ENCODE measurements at regions not wholly inside any gene's neighbourhood (a gene's known extent, or its start where the extent isn't known, plus 50 kb on each side); places are given as distances from the start of the nearest gene placed in this dataset.

GRCh38 chr7:125654076-125654475, 724.5 kb upstream of the POT1 start:
- no peak for DNase-seq

DNA sequence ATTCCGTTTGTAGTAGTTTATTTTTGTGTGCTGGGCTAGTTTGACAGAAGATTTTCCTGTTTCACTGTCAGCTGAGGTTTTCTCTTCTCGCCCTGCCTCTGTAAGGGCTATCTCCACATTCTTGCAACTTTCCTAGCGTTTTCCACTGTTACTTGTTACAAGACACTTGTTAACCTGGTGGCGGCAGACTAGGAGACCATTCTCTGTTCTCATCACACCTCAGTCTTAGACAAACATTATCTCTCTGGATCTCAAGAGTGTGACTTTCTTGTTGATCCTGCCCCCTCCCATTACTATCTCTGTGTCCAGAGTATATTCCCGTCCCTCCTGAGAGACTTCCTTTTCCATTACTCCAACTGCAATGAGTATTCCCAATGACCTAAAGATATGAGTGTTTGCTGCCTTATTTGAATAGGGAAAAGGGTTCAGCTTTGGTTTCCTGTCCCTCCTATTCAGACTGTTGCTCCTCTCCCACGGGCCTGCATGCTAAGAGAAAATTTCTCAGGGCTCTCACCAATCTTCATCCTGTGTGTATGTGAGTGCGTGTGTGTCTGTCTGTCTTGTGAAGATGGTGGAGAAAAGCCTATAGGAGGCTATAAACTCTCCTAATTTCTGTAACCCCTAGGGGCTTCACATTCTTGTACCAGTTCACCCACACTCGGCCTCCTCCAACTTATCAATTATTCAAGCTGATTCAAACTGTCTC, 722.4 kb upstream of the POT1 start:
- DNase-seq: no peak

GRCh38 chr7:125648543-125648942, 718.9 kb upstream of the POT1 start:
- DNase-seq: no peak

DNA sequence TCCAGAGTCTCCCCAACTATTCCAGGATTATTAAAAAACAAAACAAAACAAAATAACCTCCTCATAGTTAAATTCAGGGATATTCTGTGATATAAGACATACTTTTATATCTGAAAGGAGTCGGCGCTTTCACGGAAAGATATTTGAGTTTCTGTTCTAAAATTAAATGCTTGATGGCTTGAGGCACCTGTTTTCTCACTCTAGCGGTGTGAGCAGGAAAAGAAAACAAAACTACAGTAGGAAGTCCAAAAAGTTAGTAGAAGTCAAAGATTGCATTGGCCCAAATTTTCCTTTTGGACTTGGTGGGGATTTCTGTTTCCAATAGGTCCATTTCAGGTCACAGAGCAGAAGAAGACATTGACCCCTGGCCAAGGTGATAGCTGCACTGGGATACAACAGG, 716.1 kb upstream of the POT1 start:
- DNase-seq: no peak

DNA sequence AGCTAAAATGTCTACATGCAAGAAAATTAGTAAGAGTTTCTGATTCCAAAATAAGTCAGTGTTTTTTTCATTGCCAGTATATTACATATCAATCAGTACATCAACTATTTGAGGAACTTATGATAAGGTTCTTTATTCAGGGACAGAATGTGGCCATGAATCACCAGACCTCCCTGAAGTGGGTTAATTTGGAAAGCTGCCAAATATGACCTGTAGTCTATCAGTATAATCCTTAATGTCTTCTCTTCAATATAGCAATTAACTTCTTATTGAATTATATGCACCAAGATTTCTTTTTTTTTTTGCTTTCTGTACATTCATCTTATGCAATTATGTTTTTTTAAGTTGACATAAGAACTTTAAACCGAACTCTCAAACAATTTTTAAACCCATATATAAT, 714.5 kb upstream of the POT1 start:
- no peak for DNase-seq

DNA sequence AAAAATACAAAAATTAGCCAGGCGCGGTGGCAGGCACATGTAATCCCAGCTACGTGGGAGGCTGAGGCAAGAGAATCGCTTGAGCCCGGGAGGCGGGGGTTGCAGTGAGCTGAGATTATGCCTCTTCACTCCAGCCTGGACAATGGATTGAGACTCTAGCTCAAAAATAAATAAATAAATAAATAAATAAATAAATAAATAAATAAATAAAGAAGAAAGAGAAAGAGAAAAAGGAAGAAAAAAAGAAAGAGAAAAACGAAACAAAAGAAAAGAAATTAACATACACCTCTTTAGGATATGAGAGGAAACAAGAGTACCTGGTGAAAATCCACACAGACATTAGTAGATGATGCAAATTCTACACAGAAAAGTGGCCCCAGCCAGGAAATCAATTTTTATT, 713.7 kb upstream of the POT1 start:
- DNase-seq: no peak

DNA sequence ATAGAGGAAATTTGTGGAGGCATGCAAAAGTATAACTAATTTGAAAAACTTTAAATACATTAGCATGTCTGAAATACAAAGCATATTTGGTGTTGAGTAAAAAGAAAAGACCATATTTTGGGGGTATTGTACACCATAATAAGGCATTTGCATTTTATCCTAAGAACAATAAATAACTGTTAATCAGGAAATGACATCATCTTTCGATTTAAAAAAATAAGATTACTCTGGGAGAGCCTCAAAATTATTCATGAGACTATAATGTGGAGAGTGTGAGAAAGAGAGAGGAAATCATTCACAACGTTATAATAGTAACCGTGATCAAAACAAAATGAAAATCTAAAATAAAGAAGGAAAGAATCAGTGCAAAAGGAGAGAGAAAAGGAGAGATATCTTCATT, 712.3 kb upstream of the POT1 start:
- DNase-seq: no peak

DNA sequence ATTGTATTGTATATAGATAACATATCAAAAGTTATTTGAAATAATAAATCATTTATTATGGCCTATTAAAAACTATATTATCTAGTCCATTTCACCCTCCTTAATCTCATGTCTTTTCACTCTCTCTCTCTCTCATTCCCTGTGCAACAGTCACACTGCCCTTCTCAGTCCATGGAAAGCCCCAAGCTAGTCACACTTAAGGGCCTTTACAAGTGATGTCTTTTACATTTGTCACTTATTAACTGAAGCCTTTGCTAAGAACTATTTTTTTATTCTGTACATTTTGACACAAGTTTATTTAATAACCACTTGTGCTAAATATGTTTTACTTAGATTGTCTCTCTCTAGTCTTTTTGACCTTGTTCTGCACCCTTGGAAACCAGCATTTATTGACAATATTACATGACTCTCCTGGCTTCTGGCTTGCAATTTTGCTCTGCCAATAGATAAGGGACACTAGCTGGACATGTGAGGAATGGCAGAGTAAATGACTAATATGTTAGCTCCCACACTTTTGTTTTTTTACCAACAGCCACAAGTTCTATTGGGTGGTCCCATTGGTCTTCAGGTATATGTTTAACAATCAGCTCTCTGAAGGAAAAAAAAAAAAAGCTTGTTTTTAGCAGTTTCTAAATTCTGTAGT, 706.8 kb upstream of the POT1 start:
- DNase-seq: no peak

- no peak for DNase-seq
These were observed 688.9 kb upstream of the POT1 start for GRCh38 chr7:125618516-125618915.

DNA sequence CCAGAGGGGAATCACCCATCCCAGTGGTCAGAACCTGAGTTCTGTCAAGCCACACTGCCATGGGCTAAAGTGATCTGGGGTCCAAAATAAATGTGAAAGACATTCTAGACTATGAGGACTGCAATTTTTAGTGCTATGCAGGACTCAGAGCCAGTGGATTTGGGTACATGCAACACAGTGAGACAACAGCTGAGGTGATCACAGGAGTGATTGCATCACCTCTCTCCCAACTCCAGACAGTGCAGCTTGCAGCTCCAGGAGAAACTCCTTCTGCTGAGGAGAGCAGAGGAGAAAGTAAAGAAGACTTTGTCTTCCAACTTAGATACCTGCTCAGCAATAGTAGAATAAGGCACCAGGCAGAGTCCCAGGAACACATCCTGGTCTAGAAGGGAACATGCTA, 682.0 kb upstream of the POT1 start:
- DNase-seq: no peak

DNA sequence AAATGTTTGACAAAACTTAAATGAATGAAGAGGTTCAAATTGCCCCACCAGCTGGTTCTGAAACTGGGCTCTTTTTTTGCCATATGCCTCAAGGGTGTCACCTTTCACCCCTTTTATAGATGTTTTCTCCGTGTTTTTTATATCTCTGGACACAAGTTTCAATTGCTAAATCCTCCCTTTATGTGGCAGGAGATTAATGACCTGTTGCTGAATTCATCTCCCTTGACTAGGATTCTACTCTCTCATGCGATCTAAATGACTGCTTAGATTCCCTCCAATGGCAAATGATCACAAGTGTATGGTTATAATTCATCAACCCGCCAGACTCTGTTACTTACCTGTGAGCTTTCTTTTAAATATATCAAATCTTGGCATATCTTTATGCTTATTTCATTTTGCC, 677.0 kb upstream of the POT1 start:
- no peak for DNase-seq

GRCh38 chr7:125605241-125605640, 675.6 kb upstream of the POT1 start:
- no peak for DNase-seq

DNA sequence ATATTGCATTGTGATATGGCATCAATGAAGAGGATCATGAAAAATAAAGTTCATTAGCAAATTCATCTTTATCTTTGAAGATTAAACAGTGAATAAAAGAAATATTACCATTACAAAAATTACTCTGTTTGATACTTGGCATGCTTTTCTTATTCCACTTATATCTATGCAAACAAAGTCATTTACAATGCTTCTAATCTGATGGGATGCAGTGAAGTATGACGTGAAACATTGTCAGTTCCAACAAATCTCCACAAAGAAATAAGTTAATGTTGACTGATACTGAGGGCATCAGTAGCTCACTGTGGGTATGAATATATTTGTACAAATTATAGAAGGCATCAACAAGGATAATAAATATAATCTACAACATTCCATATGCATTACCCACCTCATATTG, 672.8 kb upstream of the POT1 start:
- no peak for DNase-seq

- DNase-seq: no peak
These were observed 669.8 kb upstream of the POT1 start for GRCh38 chr7:125599387-125599786.

- DNase-seq: no peak
These were observed 662.7 kb upstream of the POT1 start for GRCh38 chr7:125592331-125592730.

GRCh38 chr7:125573126-125573525, 643.5 kb upstream of the POT1 start:
- no peak for DNase-seq

DNA sequence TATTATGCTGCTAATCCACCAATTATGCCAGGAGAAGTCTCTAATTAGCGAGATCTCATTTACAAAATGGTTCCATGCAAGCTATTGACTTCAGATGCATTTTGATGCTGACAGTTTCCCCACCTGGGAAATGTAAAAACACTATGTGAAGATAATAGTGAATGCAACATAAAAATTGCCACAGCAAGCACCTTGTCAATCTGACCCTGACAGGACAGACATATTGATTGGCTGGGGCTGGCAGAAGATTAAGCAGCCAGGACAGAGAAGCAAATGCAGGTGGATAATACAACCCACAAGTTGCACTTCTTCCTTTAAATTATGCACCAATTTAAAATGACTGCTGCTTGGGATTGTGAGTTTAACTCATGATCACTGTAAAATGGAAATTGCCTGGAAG, 642.8 kb upstream of the POT1 start:
- no peak for DNase-seq

- DNase-seq: no peak
These were observed 639.2 kb upstream of the POT1 start for GRCh38 chr7:125568799-125569198.

GRCh38 chr7:125567686-125568085, 638.1 kb upstream of the POT1 start:
- DNase-seq: no peak

DNA sequence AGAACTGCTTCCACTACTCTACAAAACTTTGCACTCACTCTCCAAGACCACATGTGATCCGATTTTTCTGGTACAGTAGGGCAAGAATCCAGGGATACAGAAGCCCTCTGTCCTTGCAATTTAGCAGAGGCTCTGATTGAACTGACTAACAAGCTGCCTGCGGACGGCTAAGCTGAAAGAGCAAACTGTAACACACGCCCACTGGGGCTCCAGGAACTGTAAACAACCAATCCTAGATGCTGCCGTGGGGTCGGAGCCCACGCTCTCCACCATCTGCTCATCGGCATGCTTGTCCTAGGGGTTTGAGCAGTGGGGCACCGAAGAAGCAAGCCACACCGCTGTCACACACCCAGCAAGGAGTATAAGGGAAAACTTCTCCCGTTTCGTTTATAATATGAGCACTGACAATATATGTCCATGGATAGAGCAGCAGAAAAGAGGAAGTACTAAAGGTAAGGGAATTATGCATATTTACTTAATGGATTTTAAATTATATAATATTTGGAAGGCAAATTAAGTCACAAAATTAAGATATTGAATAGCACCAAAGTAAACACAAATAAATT, 634.4 kb upstream of the POT1 start:
- no peak for DNase-seq

DNA sequence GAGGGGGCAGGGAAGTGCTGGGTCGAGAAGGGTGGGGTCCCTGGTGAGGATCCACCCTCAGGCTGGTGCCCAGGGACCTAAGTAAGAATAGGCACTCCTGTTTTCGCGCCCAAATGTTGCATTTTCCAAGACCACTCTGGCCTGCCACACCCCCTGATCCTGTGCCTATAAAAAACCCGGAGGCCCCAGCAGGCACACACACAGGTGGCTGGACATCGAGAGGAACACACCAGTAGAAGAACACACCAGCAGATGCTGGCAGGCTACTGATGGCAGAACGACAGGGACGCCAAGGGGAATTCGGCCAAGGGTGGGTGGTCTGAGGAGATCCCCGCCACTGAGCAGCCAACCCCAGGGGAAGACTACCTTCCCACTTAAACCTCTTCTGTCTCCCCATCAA, 633.9 kb upstream of the POT1 start:
- DNase-seq: no peak

- no peak for DNase-seq
These were observed 631.4 kb upstream of the POT1 start for GRCh38 chr7:125561006-125561405.

GRCh38 chr7:125559921-125560320, 630.3 kb upstream of the POT1 start:
- DNase-seq: no peak

GRCh38 chr7:125555916-125556315, 626.3 kb upstream of the POT1 start:
- DNase-seq: no peak

DNA sequence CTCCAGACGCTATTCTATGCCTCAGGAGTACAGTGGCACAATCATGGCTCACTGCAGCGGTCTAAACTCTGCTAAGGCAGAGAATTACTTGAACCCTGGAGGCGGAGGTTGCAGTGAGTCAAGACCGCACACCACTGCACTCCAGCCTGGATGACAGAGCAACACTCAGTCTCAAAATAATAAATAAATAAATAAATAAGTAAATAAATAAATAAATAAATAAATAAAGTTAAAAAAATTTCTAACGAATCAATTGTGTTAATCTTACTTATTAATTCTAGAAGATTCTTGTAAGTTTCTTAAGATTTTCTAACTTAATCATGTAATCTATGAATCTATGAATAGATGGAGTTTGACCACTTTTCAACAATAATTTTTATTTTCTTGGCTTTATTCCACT, 621.4 kb upstream of the POT1 start:
- no peak for DNase-seq
